Esophagus muscularis mucosa (tissue), 3 donors: ENCODE measurements at regions not wholly inside any gene's neighbourhood (a gene's known extent, or its start where the extent isn't known, plus 50 kb on each side); places are given as distances from the start of the nearest gene placed in this dataset.

Source experiments
- POLR2AphosphoS5 ChIP-seq, 2 donors: sonication (generic); formaldehyde crosslinking; IDR thresholded peaks; one replicate each; pipeline ENCODE4 v1.6.1; 2017; ENCODE audit warnings: antibody characterized with exemption in 2 of 2
- TF ChIP-seq, protein P1 (sequence below), 3 experiments: fragments of 200-600 bp in 2 of 3; fragments of 450-650 bp in 1 of 3; sonication (generic) in 2 of 3; IDR thresholded peaks; one replicate each; pipeline ENCODE4 v1.5.1; 2017 to 2019; ENCODE audit warnings: antibody characterized with exemption in 3 of 3, mild to moderate bottlenecking in 2 of 3, moderate library complexity in 1 of 3

GRCh38 chr6:12635813-12636212 lies 80.8 kb upstream of the PHACTR1 start:
- no peak for TF ChIP-seq POLR2AphosphoS5 (IDR thresholded peaks at IDR 0.05)
- TF ChIP-seq, protein P1, sequence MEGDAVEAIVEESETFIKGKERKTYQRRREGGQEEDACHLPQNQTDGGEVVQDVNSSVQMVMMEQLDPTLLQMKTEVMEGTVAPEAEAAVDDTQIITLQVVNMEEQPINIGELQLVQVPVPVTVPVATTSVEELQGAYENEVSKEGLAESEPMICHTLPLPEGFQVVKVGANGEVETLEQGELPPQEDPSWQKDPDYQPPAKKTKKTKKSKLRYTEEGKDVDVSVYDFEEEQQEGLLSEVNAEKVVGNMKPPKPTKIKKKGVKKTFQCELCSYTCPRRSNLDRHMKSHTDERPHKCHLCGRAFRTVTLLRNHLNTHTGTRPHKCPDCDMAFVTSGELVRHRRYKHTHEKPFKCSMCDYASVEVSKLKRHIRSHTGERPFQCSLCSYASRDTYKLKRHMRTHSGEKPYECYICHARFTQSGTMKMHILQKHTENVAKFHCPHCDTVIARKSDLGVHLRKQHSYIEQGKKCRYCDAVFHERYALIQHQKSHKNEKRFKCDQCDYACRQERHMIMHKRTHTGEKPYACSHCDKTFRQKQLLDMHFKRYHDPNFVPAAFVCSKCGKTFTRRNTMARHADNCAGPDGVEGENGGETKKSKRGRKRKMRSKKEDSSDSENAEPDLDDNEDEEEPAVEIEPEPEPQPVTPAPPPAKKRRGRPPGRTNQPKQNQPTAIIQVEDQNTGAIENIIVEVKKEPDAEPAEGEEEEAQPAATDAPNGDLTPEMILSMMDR (IDR thresholded peaks at IDR 0.05): no peak
